Activated CD8-positive, alpha-beta memory T cell treated with anti-CD3 and anti-CD28 coated beads, Interleukin-2, amount 50 U/mL, for 4 hours (primary cell): ENCODE measurements at regions not wholly inside any gene's neighbourhood (a gene's known extent, or its start where the extent isn't known, plus 50 kb on each side); places are given as distances from the start of the nearest gene placed in this dataset.
"Not testable (repeated sequence)": the region's sequence is repeated elsewhere in the genome, so short reads cannot be mapped to it uniquely, and the experiment has no call there.

Experiments
- DNase-seq: peaks from one replicate; pipeline ENCODE4 v3.0.0-alpha.2; 2020

GRCh38 chr15:96182736-96183513, 147.6 kb upstream of the NR2F2 start:
- no peak for DNase-seq

- DNase-seq = no peak
Observed at GRCh38 chr15:96183514-96183850, 147.0 kb upstream of the NR2F2 start.

- no peak for DNase-seq
Observed at GRCh38 chr15:96183867-96184266, 146.6 kb upstream of the NR2F2 start.

- DNase-seq = no peak
Observed at GRCh38 chr15:96184297-96184696, 146.2 kb upstream of the NR2F2 start.

GRCh38 chr15:96186105-96186504, 144.4 kb upstream of the NR2F2 start:
- DNase-seq = no peak

- DNase-seq = no peak
Observed at GRCh38 chr15:96187341-96188305, 142.9 kb upstream of the NR2F2 start.

- DNase-seq = no peak
Observed at GRCh38 chr15:96197721-96198120, 132.8 kb upstream of the NR2F2 start.

- DNase-seq = no peak
Observed at GRCh38 chr15:96199111-96199510, 131.4 kb upstream of the NR2F2 start.

- DNase-seq = no peak
Observed at GRCh38 chr15:96200357-96200967, 130.0 kb upstream of the NR2F2 start.

GRCh38 chr15:96201696-96202095, 128.8 kb upstream of the NR2F2 start:
- no peak for DNase-seq

- DNase-seq = not testable (repeated sequence)
Observed at GRCh38 chr15:96205588-96205987, 124.9 kb upstream of the NR2F2 start.

GRCh38 chr15:96207377-96208006, 123.0 kb upstream of the NR2F2 start:
- DNase-seq = no peak

GRCh38 chr15:96209285-96209735, 121.2 kb upstream of the NR2F2 start:
- DNase-seq = no peak

- DNase-seq = no peak
Observed at GRCh38 chr15:96213045-96213444, 117.5 kb upstream of the NR2F2 start.

- DNase-seq = no peak
Observed at GRCh38 chr15:96213896-96214295, 116.6 kb upstream of the NR2F2 start.

- DNase-seq = not testable (repeated sequence)
Observed at GRCh38 chr15:96216481-96216880, 114.0 kb upstream of the NR2F2 start.

GRCh38 chr15:96217983-96218382, 112.5 kb upstream of the NR2F2 start:
- no peak for DNase-seq

GRCh38 chr15:96218623-96219455, 111.7 kb upstream of the NR2F2 start:
- no peak for DNase-seq

GRCh38 chr15:96219681-96220080, 110.8 kb upstream of the NR2F2 start:
- no peak for DNase-seq

- DNase-seq = no peak
Observed at GRCh38 chr15:96220657-96221056, 109.8 kb upstream of the NR2F2 start.

GRCh38 chr15:96222981-96223380, 107.5 kb upstream of the NR2F2 start:
- DNase-seq = no peak

- no peak for DNase-seq
Observed at GRCh38 chr15:96223939-96224338, 106.6 kb upstream of the NR2F2 start.
